HG02943 (cell line): ENCODE measurements at regions not wholly inside any gene's neighbourhood (a gene's known extent, or its start where the extent isn't known, plus 50 kb on each side); places are given as distances from the start of the nearest gene placed in this dataset.
A peak's percentile ranks its signal among the peaks of the same experiment; 100 is the strongest.
"Not testable (repeated sequence)": the region's sequence is repeated elsewhere in the genome, so short reads cannot be mapped to it uniquely, and the experiment has no call there.

Experiments
- ATAC-seq: cut with Tn5 transposase; IDR thresholded peaks from one replicate; pipeline ENCODE4 v1.9.1; 2021; ENCODE audit warnings: mild to moderate bottlenecking, low read depth, moderate library complexity; ENCODE audit not compliant: unreplicated experiment

DNA sequence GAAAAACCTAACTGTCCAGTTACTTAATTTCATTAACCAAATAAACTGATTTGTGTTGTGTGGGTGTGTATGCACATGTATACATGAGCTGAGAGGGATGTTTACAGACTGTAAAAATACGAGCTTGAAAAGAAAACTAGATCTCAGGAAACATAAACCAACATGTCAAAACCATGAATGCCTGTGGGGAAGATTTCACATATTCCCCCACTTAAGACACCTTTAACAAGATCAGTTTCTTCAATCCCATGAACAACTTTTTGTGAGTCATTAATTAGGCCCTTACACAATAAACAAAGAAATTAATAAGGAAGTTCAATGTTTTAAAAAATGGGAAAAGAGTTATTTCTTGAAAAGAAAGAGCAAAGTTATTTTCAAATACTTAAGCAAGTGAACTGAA lies 170.8 kb downstream of the ZNF674 start:
- no peak for ATAC-seq

DNA sequence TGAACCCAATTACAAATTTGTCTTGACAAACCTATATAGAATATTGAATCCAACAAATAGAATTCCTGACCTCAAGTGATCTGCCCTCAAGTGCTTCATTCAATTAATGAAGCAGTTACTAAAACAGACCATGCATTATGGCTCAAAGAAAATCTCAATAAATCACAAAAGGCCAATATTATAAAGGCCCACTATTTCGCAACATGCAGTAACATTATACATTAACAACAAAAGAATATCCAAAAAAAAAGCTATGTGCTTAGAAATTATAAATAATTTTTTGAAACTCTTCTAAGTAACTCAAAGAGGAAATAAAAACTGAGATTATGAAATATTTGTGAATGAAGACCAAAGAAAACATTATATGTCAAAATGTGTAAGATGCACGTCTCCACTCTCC lies 177.7 kb downstream of the ZNF674 start:
- ATAC-seq = no peak

DNA sequence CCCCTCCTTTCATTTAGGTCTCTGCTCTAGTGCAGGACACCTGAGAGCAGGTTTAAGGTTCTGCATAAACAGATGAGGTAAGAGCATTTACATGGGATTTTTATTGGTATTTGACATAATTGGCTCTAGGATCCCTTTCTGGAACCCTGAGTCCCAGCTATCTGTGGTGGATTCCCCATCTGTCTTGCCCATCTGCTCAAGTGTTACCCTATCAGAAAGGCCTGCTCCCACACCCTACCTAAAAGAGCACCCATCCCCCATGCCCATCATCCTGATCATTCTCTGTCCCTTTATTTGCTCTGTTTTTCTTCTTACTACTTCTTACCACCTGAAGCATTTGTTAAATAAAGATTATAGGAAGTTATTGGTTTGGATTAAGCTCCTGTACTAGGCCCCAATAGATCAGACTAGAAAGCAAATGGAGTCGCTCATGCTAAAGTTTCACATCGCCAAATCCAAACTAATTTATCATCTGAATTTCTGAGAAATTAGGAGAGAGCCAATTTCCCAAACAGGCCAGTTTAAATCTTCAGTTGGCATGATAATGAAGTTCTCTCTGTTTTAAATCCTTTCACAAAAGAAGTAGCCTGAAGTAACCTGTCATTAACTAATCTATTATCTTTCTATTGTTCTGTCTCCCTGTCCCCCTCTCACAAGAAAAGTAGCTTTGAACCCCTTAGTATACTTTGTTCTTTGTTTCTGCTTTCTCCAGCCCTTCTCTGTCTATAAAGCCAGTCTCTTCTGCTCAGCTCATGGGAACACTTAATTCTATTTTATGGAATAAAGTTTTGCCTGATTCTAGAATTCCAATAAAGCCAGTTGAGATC lies 178.6 kb downstream of the ZNF674 start:
- no peak for ATAC-seq

GRCh38 chrX:46354481-46354880 lies 190.7 kb downstream of the ZNF674 start:
- ATAC-seq = no peak

- no peak for ATAC-seq
Measured at GRCh38 chrX:46341767-46342322, 203.4 kb downstream of the ZNF674 start.

DNA sequence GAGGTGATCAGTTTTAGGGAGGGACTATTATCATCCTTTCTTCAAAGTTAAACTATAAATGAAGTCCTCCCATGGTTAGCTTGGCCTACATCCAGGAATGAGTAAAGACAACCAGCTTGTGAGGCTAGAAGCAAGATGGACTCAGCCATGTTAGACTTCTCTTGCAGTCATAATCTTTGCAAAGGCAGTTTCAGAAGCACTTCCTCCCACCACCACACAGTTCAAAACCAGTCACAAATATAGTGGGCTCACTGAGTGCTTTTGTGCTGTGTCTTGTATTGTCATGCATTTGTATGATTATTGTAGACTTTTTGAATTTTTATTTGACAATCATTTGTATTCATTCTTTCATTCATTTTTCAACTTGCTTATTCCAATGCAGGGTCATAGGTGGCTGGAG lies 204.5 kb downstream of the ZNF674 start:
- no peak for ATAC-seq

GRCh38 chrX:46333550-46333949 lies 211.7 kb downstream of the ZNF674 start:
- no peak for ATAC-seq

DNA sequence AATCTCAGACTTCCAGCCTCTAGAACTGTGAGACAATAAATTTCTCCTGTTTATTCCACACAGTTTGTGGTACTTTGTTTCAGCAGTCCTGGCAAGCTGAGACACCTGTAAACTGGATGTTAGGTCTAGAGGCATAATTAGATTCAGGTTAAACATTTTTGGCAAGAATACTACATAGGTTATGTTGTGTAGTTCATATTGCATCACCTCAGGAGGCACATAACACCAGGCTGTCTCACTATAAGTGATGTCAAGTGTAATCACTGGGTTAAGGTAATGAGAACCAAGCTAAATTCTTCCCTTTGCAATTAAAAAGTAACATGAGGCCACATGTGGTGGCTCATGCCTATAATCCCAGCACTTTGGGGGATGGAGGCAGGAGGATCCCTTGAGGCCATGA lies 214.2 kb downstream of the ZNF674 start:
- no peak for ATAC-seq

- no peak for ATAC-seq
Measured at GRCh38 chrX:46330513-46330912, 214.7 kb downstream of the ZNF674 start.

DNA sequence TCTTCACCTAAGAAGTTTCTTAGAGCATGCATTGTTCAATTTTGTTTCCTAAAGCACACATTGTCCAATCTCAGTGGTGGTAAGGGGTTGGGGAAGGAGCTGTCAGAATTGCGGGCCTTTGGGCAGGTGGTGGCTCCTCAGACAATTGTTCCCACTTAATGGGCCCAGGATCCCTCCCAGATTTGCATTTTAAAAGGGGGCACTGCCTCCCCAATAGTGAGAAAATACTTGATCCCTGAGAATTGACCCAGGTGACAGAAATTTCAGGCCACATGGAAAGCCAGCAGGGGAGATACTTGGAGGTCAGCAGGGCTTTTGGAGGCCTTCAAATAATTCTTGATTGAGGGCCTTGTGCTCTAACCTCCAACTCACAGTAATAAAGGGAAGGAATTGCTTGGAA lies 217.1 kb downstream of the ZNF674 start:
- ATAC-seq = no peak

GRCh38 chrX:46327566-46328115 lies 217.6 kb downstream of the ZNF674 start:
- ATAC-seq = no peak

DNA sequence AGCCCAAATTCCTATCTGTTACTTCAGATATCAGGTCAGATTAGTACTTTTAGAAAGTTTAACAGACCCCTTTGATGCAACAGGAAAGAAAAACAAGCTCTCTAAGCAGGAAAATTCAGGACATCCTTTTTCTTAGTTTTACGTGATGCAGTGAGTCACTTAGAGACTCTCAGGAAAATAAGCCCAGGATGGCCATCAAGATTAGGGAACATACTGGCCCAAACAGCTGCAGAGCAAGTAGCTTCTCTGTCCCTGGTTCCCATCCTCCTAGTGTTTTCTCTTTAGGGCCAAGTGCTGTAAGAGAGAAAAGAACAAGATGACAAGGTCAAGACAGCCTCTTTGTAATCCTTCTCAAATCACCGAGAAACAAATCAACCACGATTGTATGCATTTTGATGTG lies 219.1 kb downstream of the ZNF674 start:
- no peak for ATAC-seq

- ATAC-seq = no peak
Measured at GRCh38 chrX:46325312-46325877, 219.8 kb downstream of the ZNF674 start.

DNA sequence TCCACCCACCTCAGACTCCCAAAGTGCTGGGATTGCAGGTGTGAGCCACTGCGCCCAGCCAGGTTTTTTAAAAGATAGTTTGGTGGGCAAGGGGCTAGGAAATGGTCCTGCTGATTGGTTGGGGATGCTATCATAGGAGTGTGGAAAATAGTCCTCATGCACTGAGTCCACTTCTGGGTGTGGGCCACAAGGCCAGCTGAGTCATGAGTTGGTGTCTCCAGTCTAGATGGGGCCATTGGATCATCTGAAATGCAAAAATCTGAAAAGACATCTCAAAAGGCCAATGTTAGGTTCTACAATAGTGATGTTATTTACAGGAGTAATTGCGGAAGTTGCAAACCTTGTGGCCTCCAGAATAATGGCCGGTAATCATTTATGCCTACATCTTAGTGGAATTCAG lies 221.1 kb downstream of the ZNF674 start:
- no peak for ATAC-seq

DNA sequence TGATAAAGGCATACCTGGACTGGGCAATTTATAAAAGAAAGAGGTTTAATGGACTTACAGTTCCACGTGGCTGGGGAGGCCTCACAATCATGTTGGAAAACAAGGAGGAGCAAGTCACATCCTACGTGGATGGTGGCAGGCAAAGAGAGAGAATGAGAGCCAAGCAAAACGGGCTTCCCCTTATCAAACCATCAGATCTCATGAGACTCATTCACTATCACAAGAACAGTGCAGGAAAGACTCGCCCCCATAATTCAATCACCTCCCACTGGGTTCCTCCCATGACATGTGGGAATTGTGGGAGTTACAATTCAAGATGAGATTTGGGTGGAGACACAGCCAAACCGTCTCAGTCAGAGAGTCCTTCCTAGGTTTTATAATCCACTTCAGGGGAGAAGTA lies 222.3 kb downstream of the ZNF674 start:
- ATAC-seq = not testable (repeated sequence)

- no peak for ATAC-seq
Measured at GRCh38 chrX:46321676-46322075, 223.5 kb downstream of the ZNF674 start.

GRCh38 chrX:46319750-46320149 lies 225.5 kb downstream of the ZNF674 start:
- no peak for ATAC-seq

GRCh38 chrX:46318551-46318950 lies 226.7 kb downstream of the ZNF674 start:
- no peak for ATAC-seq

GRCh38 chrX:46317163-46317562 lies 228.1 kb downstream of the ZNF674 start:
- no peak for ATAC-seq

DNA sequence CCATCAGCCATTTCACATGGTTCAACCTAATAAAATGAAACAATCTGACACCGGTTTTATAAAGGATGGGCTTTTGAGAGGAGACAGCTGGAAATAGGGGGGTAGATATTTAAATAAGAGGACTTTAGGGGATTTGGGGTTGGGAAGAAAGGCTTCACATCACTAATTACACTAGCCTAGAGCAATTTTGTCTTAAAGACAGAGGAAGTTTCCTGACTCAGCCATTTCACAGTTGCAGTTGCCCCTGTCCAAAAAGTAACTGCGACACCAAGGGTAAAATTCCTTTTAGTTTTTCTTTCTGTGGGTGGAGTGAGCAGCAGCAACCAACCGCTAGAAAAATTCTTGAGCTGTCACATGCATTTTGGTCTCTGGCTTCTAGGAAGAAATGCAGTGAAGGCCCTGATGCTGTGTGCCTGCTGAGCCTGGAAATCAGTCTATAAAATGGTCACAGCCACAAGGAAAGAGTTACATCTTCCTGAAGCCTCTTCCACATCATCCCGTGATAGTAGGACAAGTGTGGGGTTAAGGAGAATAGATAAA lies 233.6 kb downstream of the ZNF674 start:
- no peak for ATAC-seq

GRCh38 chrX:46310815-46311497 lies 234.3 kb downstream of the ZNF674 start:
- ATAC-seq = peak; percentile 86
